GM20000 (cell line): ENCODE measurements at regions not wholly inside any gene's neighbourhood (a gene's known extent, or its start where the extent isn't known, plus 50 kb on each side); places are given as distances from the start of the nearest gene placed in this dataset.

Source experiments
- DNase-seq: peaks from one replicate; pipeline ENCODE4 v3.0.0; 2012; ENCODE audit warnings: low spot score
- TF ChIP-seq, protein P1 (sequence below): IDR thresholded peaks from 2 replicates; pipeline ENCODE4 v1.5.1; 2012; ENCODE audit warnings: mild to moderate bottlenecking, control low read depth; ENCODE audit errors: extremely low read depth, missing control alignments

DNA sequence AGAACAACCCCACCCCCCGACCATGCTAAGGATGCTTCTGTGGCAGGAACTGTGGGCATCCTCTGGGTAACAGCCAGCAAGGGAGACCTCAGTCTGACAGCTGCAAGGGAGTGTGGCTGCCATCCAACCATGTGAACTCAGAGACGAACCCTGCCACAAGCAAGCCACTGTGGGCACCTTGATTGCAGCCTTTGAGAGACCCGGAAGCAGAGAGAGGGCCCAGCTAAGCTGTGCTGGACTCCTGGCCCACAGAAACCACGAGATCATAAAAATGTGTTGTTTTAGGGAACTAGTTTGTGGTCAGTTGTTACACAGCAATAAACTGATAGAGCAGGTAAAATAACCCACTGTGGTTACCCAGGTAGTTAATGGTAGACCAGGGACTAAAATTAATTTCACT, 414.6 kb downstream of the CDH26 start:
- TF ChIP-seq, protein P1, sequence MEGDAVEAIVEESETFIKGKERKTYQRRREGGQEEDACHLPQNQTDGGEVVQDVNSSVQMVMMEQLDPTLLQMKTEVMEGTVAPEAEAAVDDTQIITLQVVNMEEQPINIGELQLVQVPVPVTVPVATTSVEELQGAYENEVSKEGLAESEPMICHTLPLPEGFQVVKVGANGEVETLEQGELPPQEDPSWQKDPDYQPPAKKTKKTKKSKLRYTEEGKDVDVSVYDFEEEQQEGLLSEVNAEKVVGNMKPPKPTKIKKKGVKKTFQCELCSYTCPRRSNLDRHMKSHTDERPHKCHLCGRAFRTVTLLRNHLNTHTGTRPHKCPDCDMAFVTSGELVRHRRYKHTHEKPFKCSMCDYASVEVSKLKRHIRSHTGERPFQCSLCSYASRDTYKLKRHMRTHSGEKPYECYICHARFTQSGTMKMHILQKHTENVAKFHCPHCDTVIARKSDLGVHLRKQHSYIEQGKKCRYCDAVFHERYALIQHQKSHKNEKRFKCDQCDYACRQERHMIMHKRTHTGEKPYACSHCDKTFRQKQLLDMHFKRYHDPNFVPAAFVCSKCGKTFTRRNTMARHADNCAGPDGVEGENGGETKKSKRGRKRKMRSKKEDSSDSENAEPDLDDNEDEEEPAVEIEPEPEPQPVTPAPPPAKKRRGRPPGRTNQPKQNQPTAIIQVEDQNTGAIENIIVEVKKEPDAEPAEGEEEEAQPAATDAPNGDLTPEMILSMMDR = no peak
- DNase-seq = no peak

DNA sequence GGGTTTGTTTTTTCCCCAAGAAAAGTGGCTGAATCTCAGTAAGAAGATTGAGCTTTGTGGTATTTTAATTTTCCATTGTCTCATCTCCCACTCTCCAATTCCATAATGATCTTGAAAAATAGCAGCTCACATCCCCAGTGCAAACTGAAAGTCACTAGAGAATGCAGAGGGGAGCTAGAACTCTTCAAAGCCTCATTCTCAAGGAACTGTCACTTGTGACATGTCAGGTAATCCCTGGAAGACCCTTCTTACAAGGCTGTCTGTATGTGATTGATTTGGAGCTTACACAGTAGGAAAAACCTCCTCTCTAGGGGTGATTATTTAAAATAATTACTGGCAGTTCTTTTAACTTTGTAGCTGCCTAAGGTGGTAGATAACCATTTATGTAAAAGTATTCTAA, 420.4 kb downstream of the CDH26 start:
- no peak for DNase-seq
- TF ChIP-seq, protein P1 = no peak

DNA sequence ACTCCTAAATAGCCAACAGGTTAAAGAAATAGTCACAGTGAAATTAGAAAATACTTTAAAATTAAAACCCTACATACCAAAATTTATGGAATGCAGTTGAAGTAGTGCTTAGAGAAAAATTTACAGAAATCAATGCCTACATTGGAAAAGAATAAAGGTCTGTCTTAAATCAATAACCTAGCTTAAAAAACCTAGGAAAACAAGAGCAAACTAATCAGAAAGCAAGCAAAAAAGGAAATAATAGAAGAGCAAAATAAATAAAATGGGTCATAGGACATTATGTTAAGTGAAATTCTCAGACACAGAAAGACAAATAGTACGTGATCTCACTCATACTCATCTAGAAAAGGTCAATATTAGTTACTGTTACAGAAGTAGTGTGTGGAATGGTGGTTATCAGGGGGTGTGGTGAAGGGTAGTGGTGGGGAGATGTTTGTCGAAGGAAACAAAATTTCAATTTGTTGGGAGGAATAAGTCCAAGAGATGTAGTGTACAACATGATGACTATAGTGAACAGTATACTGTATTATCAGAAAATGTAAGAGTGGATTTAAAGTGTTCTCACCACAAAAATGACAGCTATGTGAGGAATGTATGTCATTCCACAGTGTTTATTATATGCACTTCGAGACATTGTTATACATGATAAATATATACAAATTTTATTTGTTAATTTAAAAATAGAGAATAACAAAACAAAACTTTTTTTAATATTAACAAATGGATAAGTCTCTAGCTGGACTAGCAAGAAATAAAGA, 423.6 kb downstream of the CDH26 start:
- DNase-seq = no peak
- TF ChIP-seq, protein P1 = no peak

DNA sequence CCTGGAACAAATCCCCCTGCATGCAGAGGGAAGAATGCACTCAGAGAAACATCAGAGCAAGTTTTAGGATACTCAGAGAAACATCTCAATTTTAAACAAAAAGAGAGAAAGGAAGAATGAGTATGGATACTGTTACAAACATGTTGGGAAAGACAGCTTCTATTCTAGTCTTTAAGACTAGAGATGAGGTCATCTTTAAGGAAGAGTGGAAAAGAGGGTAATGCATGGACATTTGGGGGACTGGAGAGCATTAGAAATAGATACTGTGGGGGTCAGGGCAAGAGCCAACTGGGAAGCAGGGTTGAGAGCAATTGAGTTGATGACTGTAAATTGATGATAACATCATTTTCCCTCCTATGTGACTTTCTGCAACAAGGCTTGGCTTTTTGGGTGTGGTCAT, 431.2 kb downstream of the CDH26 start:
- TF ChIP-seq, protein P1 = no peak

DNA sequence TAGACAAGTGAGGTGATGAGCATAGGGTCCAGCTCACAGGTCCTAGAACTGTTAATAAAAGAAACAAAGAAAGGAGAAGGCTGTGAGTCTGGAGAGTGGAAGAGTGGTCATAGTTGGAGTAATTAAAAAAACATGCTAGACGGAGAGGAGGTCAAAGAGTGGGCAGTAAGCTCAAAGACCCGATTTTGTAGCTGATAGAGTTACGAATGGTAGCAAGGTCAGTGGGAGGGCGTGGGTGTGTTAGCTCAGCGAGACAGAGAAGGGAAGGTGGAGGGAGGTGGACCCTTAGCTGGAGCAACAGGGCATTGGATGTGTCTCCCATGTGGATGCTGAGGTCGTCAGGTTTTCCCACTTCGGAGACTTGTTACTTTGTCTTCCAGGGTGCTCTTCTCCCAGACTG, 431.7 kb downstream of the CDH26 start:
- TF ChIP-seq, protein P1 = no peak
- no peak for DNase-seq

More for the DNA sequence above, 431.2 kb downstream of the CDH26 start:
- DNase-seq = no peak

DNA sequence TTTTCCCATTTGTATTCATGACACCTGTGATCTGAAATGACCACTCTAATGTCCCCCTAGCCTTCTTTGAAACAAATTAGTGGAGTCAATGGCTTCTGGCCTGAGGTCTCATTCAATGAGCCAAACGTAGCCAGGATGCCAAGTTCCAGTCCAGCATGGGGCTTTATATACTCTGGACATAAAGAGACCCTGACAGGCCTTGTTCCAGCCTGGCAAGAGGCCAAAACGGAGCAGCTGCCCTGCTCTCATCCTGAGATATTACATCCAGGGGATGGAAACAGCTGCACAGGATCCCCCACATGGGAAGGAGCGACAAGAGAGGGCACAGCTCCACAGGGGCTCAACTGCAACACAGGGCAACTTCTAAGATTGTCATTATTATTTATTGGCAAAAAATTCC, 437.8 kb downstream of the CDH26 start:
- DNase-seq = no peak
- TF ChIP-seq, protein P1 = no peak

DNA sequence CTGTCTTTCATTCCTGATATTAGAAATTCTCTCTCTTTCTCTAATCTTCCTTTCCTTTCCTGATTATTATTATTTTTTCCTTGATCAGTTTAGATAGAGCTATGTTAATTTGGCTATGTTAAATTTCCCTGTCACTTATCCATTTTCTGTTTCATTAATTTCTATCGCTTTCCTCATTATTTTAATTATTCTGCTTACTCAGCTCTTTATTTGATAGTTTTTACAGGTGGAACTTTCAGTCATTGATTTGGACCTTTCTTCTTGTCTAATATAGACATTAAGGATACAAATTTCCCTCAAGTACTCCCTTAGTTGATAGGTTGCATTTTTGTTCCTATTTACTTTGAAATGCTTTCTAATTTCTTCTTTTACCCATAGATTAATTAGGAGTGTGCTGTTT, 442.3 kb downstream of the CDH26 start:
- no peak for DNase-seq
- TF ChIP-seq, protein P1 = no peak
